GM12878 (cell line): ENCODE measurements at regions not wholly inside any gene's neighbourhood (a gene's known extent, or its start where the extent isn't known, plus 50 kb on each side); places are given as distances from the start of the nearest gene placed in this dataset.

Experiments
- ATAC-seq: fragments of 200-7000 bp; cut with Tn5 transposase; 3 replicates; pipeline ENCODE4 v1.9.1; 2020; ENCODE audit warnings: mild to moderate bottlenecking, moderate library complexity
- BruUV-seq: library from RNA; stranded (reverse); fragments of 400-500 nt; replicated peaks from 2 replicates; lab custom pipeline; 2021; lab: Mats Ljungman, UMichigan
- CTCF ChIA-PET: fragments of 300-600 bp; sonication (Branson Sonifier 250); formaldehyde crosslinking; extraction: SDS; loops from one replicate; lab custom pipeline; 2021; ENCODE audit warnings: inconsistent platforms; lab: Yijun Ruan, JAX
- POLR2A ChIA-PET: fragments of 350-600 bp; formaldehyde crosslinking; extraction: SDS; loops from one replicate; lab custom pipeline; 2021; ENCODE audit warnings: inconsistent platforms; lab: Charles Lee
- RAD21 ChIA-PET: fragments of 300-600 bp; sonication (Branson Sonifier 250); formaldehyde crosslinking; loops from one replicate; lab custom pipeline; 2023; ENCODE audit warnings: antibody characterized with exemption; ENCODE audit not compliant: unreplicated experiment; lab: Charles Lee
- SMC1A ChIA-PET: fragments of 300-600 bp; sonication (Branson Sonifier 250); formaldehyde crosslinking; loops from one replicate; lab custom pipeline; 2023; ENCODE audit not compliant: unreplicated experiment, uncharacterized antibody; lab: Charles Lee
- DNase-seq: peaks from one replicate; pipeline ENCODE4 v3.0.0-alpha.2; 2011; ENCODE audit warnings: low read depth, low spot score
- FAIRE-seq: peaks from 3 replicates; lab custom pipeline; 2011; peaks lifted over from hg19 to GRCh38; lab: Jason Lieb, UNC
- H2AFZ ChIP-seq: 2 replicates; pipeline ENCODE4 v1.6.0; 2011; ENCODE audit warnings: low read depth, low read length, control low read depth; ENCODE audit not compliant: control insufficient read depth
- H3K27ac ChIP-seq: 2 replicates; pipeline ENCODE4 v1.5.1; 2011; ENCODE audit warnings: control low read depth; ENCODE audit not compliant: control insufficient read depth, insufficient read depth
- H3K27me3 ChIP-seq, 2 experiments: replicated peaks in 1 of 2; 2 replicates each; pipeline versions ENCODE4 v1.6.0 to v1.6.1; 2011; ENCODE audit warnings: low read length in 1 of 2; ENCODE audit not compliant: control insufficient read depth in 2 of 2, insufficient read depth in 2 of 2
- H3K36me3 ChIP-seq, 2 experiments: 2 replicates each; pipeline ENCODE4 v1.5.1; 2011; ENCODE audit warnings: low read length in 1 of 2; ENCODE audit not compliant: control insufficient read depth in 2 of 2, insufficient read depth in 2 of 2
- H3K4me1 ChIP-seq: 2 replicates; pipeline ENCODE4 v1.6.1; 2011; ENCODE audit warnings: mild to moderate bottlenecking, low read length, moderate library complexity, mixed read lengths; ENCODE audit not compliant: control insufficient read depth, insufficient read depth
- H3K4me2 ChIP-seq: 2 replicates; pipeline ENCODE4 v1.6.0; 2011; ENCODE audit warnings: control low read depth; ENCODE audit not compliant: control insufficient read depth, insufficient read depth
- H3K4me3 ChIP-seq: fragments of 200-600 bp; sonication (generic); 2 replicates; pipeline ENCODE4 v1.5.1; 2016
- H3K79me2 ChIP-seq: 2 replicates; pipeline ENCODE4 v1.6.0; 2011; ENCODE audit warnings: low read length; ENCODE audit not compliant: control insufficient read depth, insufficient read depth
- H3K9ac ChIP-seq: 2 replicates; pipeline ENCODE4 v1.8.0; 2011; ENCODE audit warnings: low read length, control low read depth, mixed read lengths; ENCODE audit not compliant: control insufficient read depth, insufficient read depth
- H3K9me3 ChIP-seq: replicated peaks from 3 replicates; pipeline ENCODE4 v1.5.1; 2011; ENCODE audit warnings: mild to moderate bottlenecking, low read length; ENCODE audit not compliant: control insufficient read depth, insufficient read depth
- H4K20me1 ChIP-seq: 2 replicates; pipeline ENCODE4 v1.6.0; 2011; ENCODE audit not compliant: control insufficient read depth, insufficient read depth
- CHD2 ChIP-seq: IDR thresholded peaks from 2 replicates; pipeline ENCODE4 v1.6.1; 2011; ENCODE audit warnings: low read depth, low read length, improper control_type of control experiment, borderline replicate concordance
- CREB1 ChIP-seq: IDR thresholded peaks from 2 replicates; pipeline ENCODE4 v1.6.1; 2012; ENCODE audit warnings: low read depth, mild to moderate bottlenecking, inconsistent platforms
- CREM ChIP-seq: IDR thresholded peaks from 2 replicates; pipeline ENCODE4 v1.6.1; 2014; ENCODE audit warnings: antibody characterized with exemption, low read depth
- EGR1 ChIP-seq, 2 experiments: IDR thresholded peaks; 1 replicate in 1 of 2; 2 replicates in 1 of 2; pipeline ENCODE4 v1.6.1; 2011 to 2012; ENCODE audit warnings: low read depth in 2 of 2, low read length in 2 of 2, borderline replicate concordance in 1 of 2, mild to moderate bottlenecking in 1 of 2, moderate library complexity in 1 of 2
- HDGF ChIP-seq: fragments of 450-650 bp; IDR thresholded peaks from 2 replicates; pipeline ENCODE4 v1.6.1; 2016; ENCODE audit warnings: antibody characterized with exemption
- IKZF1 ChIP-seq: fragments of 450-650 bp; conservative IDR thresholded peaks from 2 replicates; pipeline ENCODE4 v1.6.1; 2017; ENCODE audit warnings: antibody characterized with exemption, mild to moderate bottlenecking
- MEF2B ChIP-seq: fragments of 450-650 bp; IDR thresholded peaks from 2 replicates; pipeline ENCODE4 v1.6.1; 2018; ENCODE audit warnings: mild to moderate bottlenecking, moderate library complexity; ENCODE audit not compliant: partially characterized antibody, poor library complexity, severe bottlenecking
- NBN ChIP-seq: fragments of 450-650 bp; IDR thresholded peaks from 2 replicates; pipeline ENCODE4 v1.6.1; 2016
- NFYA ChIP-seq: IDR thresholded peaks from 2 replicates; pipeline ENCODE4 v1.6.1; 2011; ENCODE audit warnings: low read depth, mild to moderate bottlenecking, low read length, improper control_type of control experiment, borderline replicate concordance
- PAX8 ChIP-seq: fragments of 450-650 bp; IDR thresholded peaks from 2 replicates; pipeline ENCODE4 v1.6.1; 2017; ENCODE audit warnings: mild to moderate bottlenecking, moderate library complexity
- POLR2AphosphoS5 ChIP-seq: IDR thresholded peaks from 2 replicates; pipeline ENCODE4 v1.6.1; 2011; ENCODE audit warnings: mild to moderate bottlenecking, low read length, inconsistent platforms
- RAD21 ChIP-seq: IDR thresholded peaks from 2 replicates; pipeline ENCODE4 v1.6.1; 2011; ENCODE audit warnings: mild to moderate bottlenecking, low read depth, low read length, moderate library complexity; ENCODE audit not compliant: insufficient read depth
- RCOR1 ChIP-seq: conservative IDR thresholded peaks from 2 replicates; pipeline ENCODE4 v1.6.1; 2012; ENCODE audit warnings: low read depth, low read length, improper control_type of control experiment
- SREBF2 ChIP-seq: IDR thresholded peaks from 2 replicates; pipeline ENCODE4 v1.6.1; 2012; ENCODE audit warnings: mild to moderate bottlenecking, low read length
- SUPT20H ChIP-seq: IDR thresholded peaks from 2 replicates; pipeline ENCODE4 v1.6.1; 2011; ENCODE audit warnings: low read depth, mild to moderate bottlenecking, low read length, moderate library complexity, borderline replicate concordance; ENCODE audit not compliant: control insufficient read depth
- WGBS: methylation state at CpG from one replicate; pipeline ENCODE4 v1.1.6; 2016; ENCODE audit warnings: low lambda C conversion rate; ENCODE audit not compliant: insufficient replicate concordance, insufficient coverage; ENCODE audit errors: missing lambda C conversion rate; 5-methylcytosine and 5-hydroxymethylcytosine counted together
- in situ Hi-C: fragments of 300-500 bp; cut with MboI; formaldehyde crosslinking; loops from 9 replicates; pipeline ENCODE4 v1.14.3; 2018; ENCODE audit warnings: mixed read lengths
- intact Hi-C: fragments of 100-400 bp; cut with micrococcal nuclease; formaldehyde crosslinking; loops from one replicate; pipeline ENCODE4 v1.14.2; 2022; ENCODE audit not compliant: unreplicated experiment
- TF ChIP-seq, protein P1 (sequence below): fragments of 150-350 bp; IDR thresholded peaks from 2 replicates; pipeline ENCODE4 v1.6.1; 2016; ENCODE audit warnings: low read depth, low read length
- TF ChIP-seq, protein P2 (sequence below): IDR thresholded peaks from 2 replicates; pipeline ENCODE4 v1.6.1; 2012; ENCODE audit warnings: low read length, inconsistent platforms
- TF ChIP-seq, protein P3 (sequence below): IDR thresholded peaks from 2 replicates; pipeline ENCODE4 v1.6.1; 2011; ENCODE audit warnings: low read depth, mild to moderate bottlenecking, low read length, moderate library complexity, borderline replicate concordance; ENCODE audit errors: extremely low read depth
- TF ChIP-seq, protein P4 (sequence below): fragments of 450-650 bp; IDR thresholded peaks from 2 replicates; pipeline ENCODE4 v1.6.1; 2017; ENCODE audit warnings: low read depth, mild to moderate bottlenecking, moderate library complexity

DNA sequence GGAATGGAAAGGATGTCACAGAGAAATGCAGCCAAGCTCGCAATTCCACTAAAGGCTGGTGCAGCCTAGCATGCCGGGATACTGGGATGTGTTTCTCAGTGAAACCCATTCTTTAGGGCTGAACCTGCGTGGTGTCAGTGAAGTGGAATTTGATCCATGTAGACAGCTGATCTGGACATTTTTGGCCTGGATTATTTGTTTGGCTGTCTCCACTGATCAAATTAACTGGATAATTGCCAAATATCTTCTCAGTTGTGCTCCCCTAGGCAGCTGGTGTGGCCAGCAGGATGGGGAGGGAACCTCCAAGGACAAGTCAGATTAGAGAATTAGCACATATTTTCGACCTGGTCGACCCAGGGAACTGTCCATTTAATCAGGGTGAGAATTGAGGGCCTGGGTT lies 318.4 kb downstream of the RPS6KC1 start:
- SMC1A ChIA-PET = interaction anchor here (2.5 kb wide), 1 partner anchor 12 kb away, joined by 6 read pairs; no protein-coding TSS in a partner anchor

More for the DNA sequence above, 318.4 kb downstream of the RPS6KC1 start:
- no peaks in the 10 kb centered on the region for H3K4me1 ChIP-seq
- no peaks in the 10 kb centered on the region for H3K79me2 ChIP-seq
- WGBS = 24% methylated on average over 5 of the region's 5 CpGs
- ChIA-PET POLR2A (no interaction called here), RAD21 (no interaction called here), CTCF (no interaction called here)
- H2AFZ ChIP-seq = no peak overlapping the region
- no peaks in the 10 kb centered on the region for H3K36me3 ChIP-seq
- H3K4me3 ChIP-seq = no peak overlapping the region
- no peaks in the 10 kb centered on the region for H4K20me1 ChIP-seq
- H3K9me3 ChIP-seq = no peaks in the 10 kb centered on the region
- in situ Hi-C loops (no loop called here), intact Hi-C loops (no loop called here)
- no peak overlapping the region for H3K4me2 ChIP-seq
- no peak for ATAC-seq
- no peak for FAIRE-seq
- no peak for DNase-seq
- no peaks in the 10 kb centered on the region; a peak in 1 of 4 replicates for H3K27me3 ChIP-seq
- no peak overlapping the region for H3K9ac ChIP-seq
- TF ChIP-seq, protein P1, sequence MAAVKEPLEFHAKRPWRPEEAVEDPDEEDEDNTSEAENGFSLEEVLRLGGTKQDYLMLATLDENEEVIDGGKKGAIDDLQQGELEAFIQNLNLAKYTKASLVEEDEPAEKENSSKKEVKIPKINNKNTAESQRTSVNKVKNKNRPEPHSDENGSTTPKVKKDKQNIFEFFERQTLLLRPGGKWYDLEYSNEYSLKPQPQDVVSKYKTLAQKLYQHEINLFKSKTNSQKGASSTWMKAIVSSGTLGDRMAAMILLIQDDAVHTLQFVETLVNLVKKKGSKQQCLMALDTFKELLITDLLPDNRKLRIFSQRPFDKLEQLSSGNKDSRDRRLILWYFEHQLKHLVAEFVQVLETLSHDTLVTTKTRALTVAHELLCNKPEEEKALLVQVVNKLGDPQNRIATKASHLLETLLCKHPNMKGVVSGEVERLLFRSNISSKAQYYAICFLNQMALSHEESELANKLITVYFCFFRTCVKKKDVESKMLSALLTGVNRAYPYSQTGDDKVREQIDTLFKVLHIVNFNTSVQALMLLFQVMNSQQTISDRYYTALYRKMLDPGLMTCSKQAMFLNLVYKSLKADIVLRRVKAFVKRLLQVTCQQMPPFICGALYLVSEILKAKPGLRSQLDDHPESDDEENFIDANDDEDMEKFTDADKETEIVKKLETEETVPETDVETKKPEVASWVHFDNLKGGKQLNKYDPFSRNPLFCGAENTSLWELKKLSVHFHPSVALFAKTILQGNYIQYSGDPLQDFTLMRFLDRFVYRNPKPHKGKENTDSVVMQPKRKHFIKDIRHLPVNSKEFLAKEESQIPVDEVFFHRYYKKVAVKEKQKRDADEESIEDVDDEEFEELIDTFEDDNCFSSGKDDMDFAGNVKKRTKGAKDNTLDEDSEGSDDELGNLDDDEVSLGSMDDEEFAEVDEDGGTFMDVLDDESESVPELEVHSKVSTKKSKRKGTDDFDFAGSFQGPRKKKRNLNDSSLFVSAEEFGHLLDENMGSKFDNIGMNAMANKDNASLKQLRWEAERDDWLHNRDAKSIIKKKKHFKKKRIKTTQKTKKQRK = no peak
- TF ChIP-seq RAD21 (no peak), EGR1 (IDR thresholded peaks at IDR 0.05; ENCODE audit: borderline replicate concordance in 1 of 2, low read depth in 2 of 2, low read length in 2 of 2) (no peak), HDGF (no peak), CREM (no peak), POLR2AphosphoS5 (no peak), IKZF1 (no peak), NFYA (no peak), CHD2 (no peak), RCOR1 (no peak), SREBF2 (no peak), SUPT20H (no peak), NBN (no peak), PAX8 (no peak), CREB1 (no peak), MEF2B (no peak)
- TF ChIP-seq, protein P2, sequence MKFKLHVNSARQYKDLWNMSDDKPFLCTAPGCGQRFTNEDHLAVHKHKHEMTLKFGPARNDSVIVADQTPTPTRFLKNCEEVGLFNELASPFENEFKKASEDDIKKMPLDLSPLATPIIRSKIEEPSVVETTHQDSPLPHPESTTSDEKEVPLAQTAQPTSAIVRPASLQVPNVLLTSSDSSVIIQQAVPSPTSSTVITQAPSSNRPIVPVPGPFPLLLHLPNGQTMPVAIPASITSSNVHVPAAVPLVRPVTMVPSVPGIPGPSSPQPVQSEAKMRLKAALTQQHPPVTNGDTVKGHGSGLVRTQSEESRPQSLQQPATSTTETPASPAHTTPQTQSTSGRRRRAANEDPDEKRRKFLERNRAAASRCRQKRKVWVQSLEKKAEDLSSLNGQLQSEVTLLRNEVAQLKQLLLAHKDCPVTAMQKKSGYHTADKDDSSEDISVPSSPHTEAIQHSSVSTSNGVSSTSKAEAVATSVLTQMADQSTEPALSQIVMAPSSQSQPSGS = no peak
- TF ChIP-seq, protein P3, sequence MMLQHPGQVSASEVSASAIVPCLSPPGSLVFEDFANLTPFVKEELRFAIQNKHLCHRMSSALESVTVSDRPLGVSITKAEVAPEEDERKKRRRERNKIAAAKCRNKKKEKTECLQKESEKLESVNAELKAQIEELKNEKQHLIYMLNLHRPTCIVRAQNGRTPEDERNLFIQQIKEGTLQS = no peak
- TF ChIP-seq, protein P4, sequence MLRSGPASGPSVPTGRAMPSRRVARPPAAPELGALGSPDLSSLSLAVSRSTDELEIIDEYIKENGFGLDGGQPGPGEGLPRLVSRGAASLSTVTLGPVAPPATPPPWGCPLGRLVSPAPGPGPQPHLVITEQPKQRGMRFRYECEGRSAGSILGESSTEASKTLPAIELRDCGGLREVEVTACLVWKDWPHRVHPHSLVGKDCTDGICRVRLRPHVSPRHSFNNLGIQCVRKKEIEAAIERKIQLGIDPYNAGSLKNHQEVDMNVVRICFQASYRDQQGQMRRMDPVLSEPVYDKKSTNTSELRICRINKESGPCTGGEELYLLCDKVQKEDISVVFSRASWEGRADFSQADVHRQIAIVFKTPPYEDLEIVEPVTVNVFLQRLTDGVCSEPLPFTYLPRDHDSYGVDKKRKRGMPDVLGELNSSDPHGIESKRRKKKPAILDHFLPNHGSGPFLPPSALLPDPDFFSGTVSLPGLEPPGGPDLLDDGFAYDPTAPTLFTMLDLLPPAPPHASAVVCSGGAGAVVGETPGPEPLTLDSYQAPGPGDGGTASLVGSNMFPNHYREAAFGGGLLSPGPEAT = no peak
- no TSS peak for BruUV-seq
- H3K27ac ChIP-seq = no peak overlapping the region
